ENCODE measurements at regions not wholly inside any gene's neighbourhood (a gene's known extent, or its start where the extent isn't known, plus 50 kb on each side); places are given as distances from the start of the nearest gene placed in this dataset.

GRCh38 chr18:56240405-56240804 lies 398.0 kb downstream of the TXNL1 start:
- H3K4me3 ChIP-seq (ENCODE audit: low read depth, low read length): no peak overlapping the region
- DNase-seq (ENCODE audit: low read depth): peak; percentile 45
- no peak for TF ChIP-seq CTCF (IDR thresholded peaks at IDR 0.05; ENCODE audit: insufficient read depth, low read depth, low read length)

- DNase-seq (ENCODE audit: low read depth): no peak
- H3K4me3 ChIP-seq (ENCODE audit: low read depth, low read length): no peak overlapping the region
- no peak for TF ChIP-seq CTCF (IDR thresholded peaks at IDR 0.05; ENCODE audit: insufficient read depth, low read depth, low read length)
These were observed 399.8 kb downstream of the TXNL1 start for GRCh38 chr18:56238576-56238975.

GRCh38 chr18:56235481-56236013 lies 402.8 kb downstream of the TXNL1 start:
- H3K4me3 ChIP-seq (ENCODE audit: low read depth, low read length): no peak overlapping the region
- no peak for TF ChIP-seq CTCF (IDR thresholded peaks at IDR 0.05; ENCODE audit: insufficient read depth, low read depth, low read length)
- DNase-seq (ENCODE audit: low read depth): no peak

- DNase-seq (ENCODE audit: low read depth): no peak
- TF ChIP-seq CTCF (IDR thresholded peaks at IDR 0.05; ENCODE audit: insufficient read depth, low read depth, low read length): no peak
- no peak overlapping the region for H3K4me3 ChIP-seq (ENCODE audit: low read depth, low read length)
These were observed 403.3 kb downstream of the TXNL1 start for GRCh38 chr18:56235071-56235470.

GRCh38 chr18:56233595-56233994 lies 404.8 kb downstream of the TXNL1 start:
- peak; percentile 62 for DNase-seq (ENCODE audit: low read depth)
- H3K4me3 ChIP-seq (ENCODE audit: low read depth, low read length): no peak overlapping the region
- no peak for TF ChIP-seq CTCF (IDR thresholded peaks at IDR 0.05; ENCODE audit: insufficient read depth, low read depth, low read length)

GRCh38 chr18:56226025-56226424 lies 412.4 kb downstream of the TXNL1 start:
- no peak for DNase-seq (ENCODE audit: low read depth)
- TF ChIP-seq CTCF (IDR thresholded peaks at IDR 0.05; ENCODE audit: insufficient read depth, low read depth, low read length): no peak
- no peak overlapping the region for H3K4me3 ChIP-seq (ENCODE audit: low read depth, low read length)
